NCI-H510A treated with DMSO at 0.1 percent for 48 hours (cell line): ENCODE measurements at regions not wholly inside any gene's neighbourhood (a gene's known extent, or its start where the extent isn't known, plus 50 kb on each side); places are given as distances from the start of the nearest gene placed in this dataset.

Experiments used
- DNase-seq: peaks from one replicate; lab custom pipeline; 2025; lab: John Stamatoyannopoulos, UW

DNA sequence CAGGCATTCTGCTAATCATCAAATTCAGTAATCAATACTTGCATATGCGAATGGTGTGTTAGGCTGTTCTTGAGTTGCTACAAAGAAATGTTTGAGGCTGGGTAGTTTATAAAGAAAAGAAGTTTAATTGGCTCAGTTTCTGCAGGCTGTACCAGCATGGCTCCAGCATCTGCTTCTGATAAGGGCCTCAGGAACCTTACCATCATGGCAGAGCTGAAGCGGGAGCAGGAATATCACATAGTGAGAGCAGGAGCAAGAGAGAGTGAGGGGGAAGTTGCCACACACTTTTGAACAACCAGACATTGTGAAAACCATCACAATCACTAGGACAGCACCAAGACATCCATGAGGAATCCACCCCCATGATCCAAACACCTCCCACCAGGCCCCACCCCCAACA, 344.7 kb upstream of the FAM241A start:
- DNase-seq, result no peak

DNA sequence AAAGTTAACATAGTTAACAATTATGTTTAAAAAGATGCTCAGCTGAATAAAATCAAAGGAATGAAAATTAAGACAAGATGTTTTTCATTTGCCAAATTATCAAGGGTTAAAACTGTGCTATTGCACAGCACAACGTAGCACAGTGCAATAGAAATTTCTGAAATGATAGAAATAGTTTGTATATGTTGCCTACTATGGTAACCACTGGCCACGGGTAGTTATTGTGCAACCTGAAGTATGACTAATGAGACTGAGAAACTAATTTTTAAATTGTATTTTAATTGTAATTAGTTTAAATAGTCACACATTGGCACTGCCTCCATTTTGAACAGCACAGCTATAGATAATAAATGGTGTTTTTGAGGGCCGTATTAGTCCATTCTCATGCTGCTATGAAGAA, 343.1 kb upstream of the FAM241A start:
- DNase-seq, result no peak

GRCh38 chr4:111806331-111806730, 338.9 kb upstream of the FAM241A start:
- no peak for DNase-seq

GRCh38 chr4:111807576-111807975, 337.7 kb upstream of the FAM241A start:
- no peak for DNase-seq

GRCh38 chr4:111808174-111808573, 337.1 kb upstream of the FAM241A start:
- DNase-seq, result no peak

DNA sequence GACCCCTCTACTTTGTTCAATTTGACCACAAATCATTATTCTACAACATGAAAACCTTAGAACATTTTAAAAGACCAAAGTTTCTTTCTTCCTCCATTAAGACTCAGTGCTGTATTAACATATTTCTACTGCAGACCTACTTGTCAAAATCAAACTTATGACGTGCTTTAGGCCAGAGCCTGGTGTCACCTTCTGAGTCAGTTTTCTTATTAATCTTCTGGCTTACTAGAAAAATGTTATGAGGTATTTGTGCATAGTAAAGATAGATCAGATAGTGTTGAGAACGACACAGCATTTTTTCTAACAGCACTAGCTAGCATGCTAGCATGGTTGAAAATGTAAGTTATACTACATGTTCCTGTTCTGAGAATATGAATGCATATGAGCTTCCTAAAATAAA, 333.6 kb upstream of the FAM241A start:
- no peak for DNase-seq

GRCh38 chr4:111812114-111812513, 333.1 kb upstream of the FAM241A start:
- peak; percentile 31 for DNase-seq

DNA sequence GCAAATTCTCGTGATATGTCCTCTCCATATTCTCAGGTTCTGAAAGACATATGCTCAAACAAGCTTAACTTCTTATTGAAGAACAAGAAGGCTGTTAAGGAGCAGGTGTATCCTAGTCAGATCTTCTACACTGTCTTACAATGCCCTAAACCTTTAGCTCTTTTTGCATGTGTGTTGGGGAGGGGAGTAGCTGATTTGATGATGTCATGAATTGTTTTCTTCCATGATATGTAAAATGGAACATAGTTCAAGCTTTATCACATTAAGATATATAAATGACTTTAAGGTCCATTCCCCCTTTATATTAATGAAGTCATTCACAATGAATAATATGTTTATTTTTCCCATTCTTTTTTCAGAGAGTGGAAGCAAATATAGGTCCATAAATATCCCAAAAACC, 332.5 kb upstream of the FAM241A start:
- no peak for DNase-seq

GRCh38 chr4:111813555-111814140, 331.6 kb upstream of the FAM241A start:
- DNase-seq, result peak; percentile 60

GRCh38 chr4:111814961-111815360, 330.3 kb upstream of the FAM241A start:
- DNase-seq, result no peak

- DNase-seq, result no peak
Observed at GRCh38 chr4:111821342-111821741, 323.9 kb upstream of the FAM241A start.

DNA sequence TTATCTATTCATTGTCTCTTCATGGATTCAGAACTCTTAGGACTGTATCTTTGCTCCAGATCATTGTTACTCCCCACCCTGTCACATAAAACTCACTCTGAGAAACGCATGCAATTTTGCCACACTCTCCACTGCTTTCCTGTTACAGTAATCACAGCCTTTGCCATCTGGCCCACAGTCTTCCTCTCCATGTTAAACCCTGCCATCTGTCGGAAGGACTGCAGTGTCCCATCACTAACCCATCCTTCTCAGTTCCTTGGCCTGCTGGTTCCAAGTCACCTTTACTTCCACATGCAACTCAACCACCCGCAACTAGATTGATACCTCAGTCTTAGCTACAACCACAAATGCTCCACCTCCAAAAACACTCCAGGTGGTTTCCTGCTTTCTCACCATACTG, 308.7 kb upstream of the FAM241A start:
- no peak for DNase-seq

DNA sequence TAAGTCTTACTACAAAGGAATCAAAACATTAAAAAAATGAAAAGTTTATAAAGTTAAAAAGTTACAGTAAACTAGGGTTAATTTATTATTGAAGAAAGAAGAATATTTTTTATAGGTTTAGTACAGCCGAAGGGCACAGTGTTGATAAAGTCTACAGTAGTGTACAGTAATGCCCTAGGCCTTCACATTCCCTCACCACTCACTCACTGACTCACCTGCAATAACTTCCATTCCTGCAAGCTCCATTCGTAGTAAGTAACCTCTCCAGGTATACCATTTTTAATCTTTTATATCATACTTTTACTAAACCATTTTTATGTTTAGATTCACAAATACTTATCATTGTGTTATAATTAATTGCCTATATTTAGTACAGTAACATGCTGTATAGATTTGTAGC, 307.5 kb upstream of the FAM241A start:
- DNase-seq, result no peak

GRCh38 chr4:111838406-111838930, 306.8 kb upstream of the FAM241A start:
- no peak for DNase-seq

- no peak for DNase-seq
Observed at GRCh38 chr4:111839141-111839540, 306.1 kb upstream of the FAM241A start.

- no peak for DNase-seq
Observed at GRCh38 chr4:111842336-111842735, 302.9 kb upstream of the FAM241A start.

GRCh38 chr4:111847296-111848008, 297.8 kb upstream of the FAM241A start:
- DNase-seq, result no peak

- no peak for DNase-seq
Observed at GRCh38 chr4:111849746-111850284, 295.4 kb upstream of the FAM241A start.

DNA sequence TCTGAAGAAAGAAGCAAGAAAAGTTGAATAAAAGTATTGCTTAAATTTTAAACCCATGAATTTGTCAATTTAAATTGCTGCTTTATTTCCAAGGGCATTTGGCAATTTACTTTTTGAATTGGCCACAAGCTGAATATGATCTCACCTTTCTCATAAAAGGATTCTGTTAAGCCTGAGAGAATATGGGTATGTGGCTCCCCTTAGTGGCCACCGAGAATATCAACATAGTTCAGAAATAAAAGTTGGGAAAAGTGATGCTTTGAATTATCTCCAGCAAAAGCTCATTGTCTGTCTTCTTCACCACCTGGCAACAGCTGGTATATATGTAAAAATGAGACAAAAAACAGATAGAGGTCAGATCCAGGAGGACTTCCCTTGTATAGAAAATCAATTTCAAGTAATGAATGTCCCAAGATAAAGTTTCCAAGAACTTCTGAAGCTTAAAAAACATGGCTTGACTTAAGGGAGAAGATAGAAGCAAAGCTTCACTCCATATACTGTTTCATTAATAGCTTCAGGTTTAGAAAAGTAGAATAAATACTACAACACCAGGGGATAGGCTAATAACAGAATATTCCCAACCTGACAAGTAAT, 290.7 kb upstream of the FAM241A start:
- DNase-seq, result peak; percentile 24

DNA sequence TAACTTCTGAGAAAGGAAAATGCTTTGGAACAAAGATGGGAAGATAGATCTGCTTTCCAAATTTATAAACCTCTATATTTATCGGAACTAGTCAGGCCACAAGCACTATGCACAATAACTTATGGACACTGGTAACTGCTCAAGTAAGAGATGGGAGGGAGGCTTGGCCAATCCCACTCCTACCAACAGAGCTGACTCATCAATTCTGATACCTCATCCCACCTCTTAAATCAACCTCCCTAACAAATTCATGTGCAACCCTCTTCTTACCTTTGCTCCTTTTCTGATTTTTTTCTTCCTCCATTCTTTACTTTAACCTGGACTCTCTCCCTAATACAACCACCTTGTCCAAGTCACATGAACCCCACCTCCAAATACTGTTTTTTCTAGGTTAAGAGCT, 289.9 kb upstream of the FAM241A start:
- no peak for DNase-seq

- DNase-seq, result no peak
Observed at GRCh38 chr4:111864066-111864465, 281.2 kb upstream of the FAM241A start.

DNA sequence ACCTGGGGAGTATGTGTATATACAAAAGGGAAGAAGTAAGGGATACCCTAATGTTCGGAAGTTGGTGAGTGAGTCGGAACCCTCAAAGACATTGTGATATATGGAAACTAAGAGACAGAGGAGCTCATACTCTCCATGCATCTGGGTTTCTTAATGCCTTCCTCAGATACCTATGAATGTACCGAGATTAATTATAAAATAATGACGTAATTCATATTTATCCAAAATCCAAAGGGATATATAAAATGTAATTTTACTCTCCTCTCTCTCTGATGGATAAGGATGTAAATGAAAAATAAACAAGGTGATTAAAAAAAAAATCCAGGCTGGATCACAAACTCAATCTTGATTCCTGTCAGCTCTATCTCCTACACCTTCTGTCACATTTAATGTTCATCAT, 275.9 kb upstream of the FAM241A start:
- no peak for DNase-seq

DNA sequence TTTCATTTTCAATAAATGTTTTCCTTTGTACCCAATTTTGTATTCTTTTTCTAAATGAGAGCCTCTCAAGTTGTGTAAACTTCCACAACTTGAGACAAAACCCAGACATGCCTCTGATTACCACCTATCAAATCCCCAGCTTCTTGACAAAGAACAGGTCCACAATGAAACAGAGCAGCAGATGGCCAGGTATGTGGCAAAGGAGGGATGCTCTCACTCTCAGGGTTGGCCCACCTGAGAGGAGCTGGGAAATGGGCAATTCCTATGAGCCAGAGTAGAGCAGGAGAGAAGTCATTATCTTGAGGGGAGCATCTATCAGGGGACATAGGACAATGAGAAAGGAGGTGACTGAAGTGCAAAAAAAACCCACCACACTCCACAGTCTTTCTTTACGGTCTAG, 273.5 kb upstream of the FAM241A start:
- no peak for DNase-seq
